ENCODE measurements at regions not wholly inside any gene's neighbourhood (a gene's known extent, or its start where the extent isn't known, plus 50 kb on each side); places are given as distances from the start of the nearest gene placed in this dataset.

DNA sequence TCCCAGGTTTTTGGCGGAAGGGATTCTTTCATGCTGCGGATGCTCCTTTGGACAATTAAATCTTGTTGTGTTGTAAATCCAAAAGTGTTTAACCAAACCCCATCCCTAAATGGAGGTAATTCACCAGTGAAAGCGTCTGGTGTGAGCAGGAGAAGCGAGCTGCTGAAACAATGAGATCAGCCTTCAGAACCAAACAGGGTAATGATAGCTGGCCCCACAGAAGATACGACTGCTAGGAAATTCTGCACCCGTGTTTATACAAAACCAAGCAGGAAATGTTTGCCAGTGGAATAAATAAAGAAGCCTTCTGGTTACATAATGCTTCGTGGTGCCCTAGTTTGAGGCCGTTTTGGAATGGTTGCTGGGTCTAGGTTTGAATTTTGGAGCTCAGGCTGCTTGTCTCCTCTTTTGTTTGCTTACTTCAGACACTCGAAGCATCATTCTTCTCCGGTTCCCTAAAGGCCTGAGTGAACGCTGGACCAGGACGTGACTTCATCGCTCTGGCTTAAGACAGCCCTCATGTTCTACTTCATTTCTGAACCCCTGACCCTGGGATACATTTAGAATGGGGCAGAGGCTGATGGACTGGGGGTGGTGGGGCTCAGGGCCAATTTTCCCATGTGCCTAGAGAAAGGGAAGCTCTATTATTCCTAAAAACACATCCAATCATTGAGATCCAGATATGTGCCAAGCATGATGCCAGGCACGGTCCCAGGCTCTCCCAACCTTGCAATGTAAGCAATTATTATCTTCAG is 61.6 kb upstream of the JAG1 start:
- POLR2A ChIA-PET = interaction anchor here (0.6 to 1.3 kb wide), 2 partner anchors 13 to 940 kb away, joined by 3 read pairs; no protein-coding TSS in a partner anchor
- no peaks in the 10 kb centered on the region for H3K4me1 ChIP-seq (ENCODE audit: insufficient read depth, low read length, poor library complexity, severe bottlenecking)
- no peak overlapping the region for H3K4me3 ChIP-seq (ENCODE audit: low read depth, low read length, poor library complexity, severe bottlenecking)
- TF ChIP-seq, protein P1, sequence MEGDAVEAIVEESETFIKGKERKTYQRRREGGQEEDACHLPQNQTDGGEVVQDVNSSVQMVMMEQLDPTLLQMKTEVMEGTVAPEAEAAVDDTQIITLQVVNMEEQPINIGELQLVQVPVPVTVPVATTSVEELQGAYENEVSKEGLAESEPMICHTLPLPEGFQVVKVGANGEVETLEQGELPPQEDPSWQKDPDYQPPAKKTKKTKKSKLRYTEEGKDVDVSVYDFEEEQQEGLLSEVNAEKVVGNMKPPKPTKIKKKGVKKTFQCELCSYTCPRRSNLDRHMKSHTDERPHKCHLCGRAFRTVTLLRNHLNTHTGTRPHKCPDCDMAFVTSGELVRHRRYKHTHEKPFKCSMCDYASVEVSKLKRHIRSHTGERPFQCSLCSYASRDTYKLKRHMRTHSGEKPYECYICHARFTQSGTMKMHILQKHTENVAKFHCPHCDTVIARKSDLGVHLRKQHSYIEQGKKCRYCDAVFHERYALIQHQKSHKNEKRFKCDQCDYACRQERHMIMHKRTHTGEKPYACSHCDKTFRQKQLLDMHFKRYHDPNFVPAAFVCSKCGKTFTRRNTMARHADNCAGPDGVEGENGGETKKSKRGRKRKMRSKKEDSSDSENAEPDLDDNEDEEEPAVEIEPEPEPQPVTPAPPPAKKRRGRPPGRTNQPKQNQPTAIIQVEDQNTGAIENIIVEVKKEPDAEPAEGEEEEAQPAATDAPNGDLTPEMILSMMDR (conservative IDR thresholded peaks at IDR 0.05; ENCODE audit: low read length) = no peak
- TF ChIP-seq EZH2phosphoT487 (IDR thresholded peaks at IDR 0.05; ENCODE audit: borderline replicate concordance, low read depth, low read length) = no peak
- no peaks in the 10 kb centered on the region for H3K9me3 ChIP-seq (ENCODE audit: low read length)
- H3K79me2 ChIP-seq (ENCODE audit: insufficient read depth, low read depth, low read length) = no peaks in the 10 kb centered on the region
- BruUV-seq (replicated peaks) = no TSS peak
- H3K4me2 ChIP-seq (ENCODE audit: low read length) = no peak overlapping the region
- intact Hi-C loops (cut with micrococcal nuclease; ENCODE audit: unreplicated experiment) = no loop called here
- DNase-seq (ENCODE audit: low spot score) = no peak
- no peak overlapping the region for H3K27ac ChIP-seq (ENCODE audit: low read depth, low read length, poor library complexity, severe bottlenecking)
- H4K20me1 ChIP-seq (ENCODE audit: insufficient read depth, low read length) = no peaks in the 10 kb centered on the region
- H3K9me2 ChIP-seq (ENCODE audit: insufficient read depth, low read length) = no peaks in the 10 kb centered on the region
- CTCF ChIA-PET (ENCODE audit: unreplicated experiment) = no interaction called here
- H2AFZ ChIP-seq (ENCODE audit: low read length) = no peak overlapping the region
- H3K36me3 ChIP-seq (ENCODE audit: insufficient read depth, low read length) = no peaks in the 10 kb centered on the region

DNA sequence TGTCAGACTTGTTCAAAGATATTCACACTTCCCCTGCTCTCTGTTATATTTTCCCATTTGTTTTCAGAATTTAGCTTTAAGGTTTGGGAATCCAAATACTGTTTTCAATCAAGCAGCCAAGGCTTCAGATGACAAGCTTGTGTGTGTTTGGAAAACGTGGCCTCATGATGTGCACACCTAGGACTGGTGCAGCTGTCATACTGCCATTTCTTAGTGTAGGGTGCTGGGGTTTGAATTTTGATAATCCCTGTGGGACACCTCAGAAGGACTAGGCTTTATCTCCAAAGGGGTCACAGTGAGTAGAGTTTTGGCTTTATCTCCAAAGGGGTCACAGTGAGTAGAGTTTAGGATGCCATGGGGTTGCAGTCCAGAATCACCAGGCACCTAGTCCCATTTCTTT is 65.3 kb upstream of the JAG1 start:
- no peak overlapping the region for H3K4me2 ChIP-seq (ENCODE audit: low read length)
- no peak overlapping the region for H2AFZ ChIP-seq (ENCODE audit: low read length)
- BruUV-seq (replicated peaks) = no TSS peak

DNA sequence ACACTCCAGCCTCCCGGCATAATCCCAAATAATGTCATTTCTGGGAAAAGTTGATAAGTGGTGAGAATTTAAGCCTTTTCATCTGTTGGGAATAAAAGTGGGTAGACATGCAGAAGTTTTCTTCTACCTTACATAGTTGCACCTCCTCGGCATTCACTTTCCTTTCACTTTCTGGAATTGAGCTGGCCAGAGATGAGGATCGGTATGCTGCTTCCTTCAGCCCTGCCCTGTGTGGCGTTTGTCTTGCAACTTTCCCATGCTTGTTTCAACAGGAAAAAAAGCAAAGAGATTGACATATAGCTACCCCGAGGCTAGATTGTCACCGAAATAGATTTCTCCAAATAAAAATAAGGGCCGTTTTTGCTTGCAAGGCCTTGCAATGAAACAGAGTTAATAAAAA is 65.8 kb upstream of the JAG1 start:
- DNase-seq (ENCODE audit: low spot score) = no peak
- no peaks in the 10 kb centered on the region for H3K4me1 ChIP-seq (ENCODE audit: insufficient read depth, low read length, poor library complexity, severe bottlenecking)
- no peak for TF ChIP-seq EZH2phosphoT487 (IDR thresholded peaks at IDR 0.05; ENCODE audit: borderline replicate concordance, low read depth, low read length)
- TF ChIP-seq, protein P1 (conservative IDR thresholded peaks at IDR 0.05; ENCODE audit: low read length) = no peak
- H2AFZ ChIP-seq (ENCODE audit: low read length) = no peak overlapping the region
- no peaks in the 10 kb centered on the region for H3K9me3 ChIP-seq (ENCODE audit: low read length)
- H3K4me3 ChIP-seq (ENCODE audit: low read depth, low read length, poor library complexity, severe bottlenecking) = no peak overlapping the region
- intact Hi-C loops (cut with micrococcal nuclease; ENCODE audit: unreplicated experiment) = no loop called here
- ChIA-PET CTCF (ENCODE audit: unreplicated experiment) (no interaction called here), POLR2A (no interaction called here)
- no peaks in the 10 kb centered on the region for H3K79me2 ChIP-seq (ENCODE audit: insufficient read depth, low read depth, low read length)
- no TSS peak for BruUV-seq (replicated peaks)
- H3K4me2 ChIP-seq (ENCODE audit: low read length) = no peak overlapping the region
- no peak overlapping the region for H3K27ac ChIP-seq (ENCODE audit: low read depth, low read length, poor library complexity, severe bottlenecking)
- H3K9me2 ChIP-seq (ENCODE audit: insufficient read depth, low read length) = no peaks in the 10 kb centered on the region
- no peaks in the 10 kb centered on the region for H3K36me3 ChIP-seq (ENCODE audit: insufficient read depth, low read length)
- H4K20me1 ChIP-seq (ENCODE audit: insufficient read depth, low read length) = no peaks in the 10 kb centered on the region

More for the DNA sequence above, 65.3 kb upstream of the JAG1 start:
- Histone ChIP-seq H3K4me1 (ENCODE audit: insufficient read depth, low read length, poor library complexity, severe bottlenecking) (no peaks in the 10 kb centered on the region), H3K4me3 (ENCODE audit: low read depth, low read length, poor library complexity, severe bottlenecking) (no peak overlapping the region), H3K9me2 (ENCODE audit: insufficient read depth, low read length) (no peaks in the 10 kb centered on the region), H3K36me3 (ENCODE audit: insufficient read depth, low read length) (no peaks in the 10 kb centered on the region), H3K27ac (ENCODE audit: low read depth, low read length, poor library complexity, severe bottlenecking) (no peak overlapping the region), H3K79me2 (ENCODE audit: insufficient read depth, low read depth, low read length) (no peaks in the 10 kb centered on the region), H4K20me1 (ENCODE audit: insufficient read depth, low read length) (no peaks in the 10 kb centered on the region), H3K9me3 (ENCODE audit: low read length) (no peaks in the 10 kb centered on the region)
- TF ChIP-seq, protein P1 (conservative IDR thresholded peaks at IDR 0.05; ENCODE audit: low read length) = no peak
- ChIA-PET CTCF (ENCODE audit: unreplicated experiment) (no interaction called here), POLR2A (no interaction called here)
- DNase-seq (ENCODE audit: low spot score) = no peak
- intact Hi-C loops (cut with micrococcal nuclease; ENCODE audit: unreplicated experiment) = no loop called here
